NCI-H345 (cell line): ENCODE measurements at regions not wholly inside any gene's neighbourhood (a gene's known extent, or its start where the extent isn't known, plus 50 kb on each side); places are given as distances from the start of the nearest gene placed in this dataset.

ENCODE experiments used
- DNase-seq: peaks from one replicate; lab custom pipeline; 2025; lab: John Stamatoyannopoulos, UW

- DNase-seq, result no peak
Observed at GRCh38 chr14:31965735-31966598, 111.1 kb upstream of the ARHGAP5 start.

GRCh38 chr14:31966896-31967668 is 110.0 kb upstream of the ARHGAP5 start:
- DNase-seq, result no peak

- DNase-seq, result no peak
Observed at GRCh38 chr14:31967669-31967975, 109.5 kb upstream of the ARHGAP5 start.

- DNase-seq, result no peak
Observed at GRCh38 chr14:31968107-31968810, 108.8 kb upstream of the ARHGAP5 start.

GRCh38 chr14:31968956-31969698 is 108.0 kb upstream of the ARHGAP5 start:
- no peak for DNase-seq

GRCh38 chr14:31969699-31970240 is 107.3 kb upstream of the ARHGAP5 start:
- DNase-seq, result no peak

- no peak for DNase-seq
Observed at GRCh38 chr14:31970744-31971143, 106.4 kb upstream of the ARHGAP5 start.

GRCh38 chr14:31971612-31972011 is 105.5 kb upstream of the ARHGAP5 start:
- DNase-seq, result no peak

GRCh38 chr14:31977001-31977556 is 100.0 kb upstream of the ARHGAP5 start:
- no peak for DNase-seq

GRCh38 chr14:31978423-31978822 is 98.7 kb upstream of the ARHGAP5 start:
- no peak for DNase-seq

GRCh38 chr14:31982642-31983041 is 94.5 kb upstream of the ARHGAP5 start:
- DNase-seq, result no peak

- no peak for DNase-seq
Observed at GRCh38 chr14:31986405-31986804, 90.7 kb upstream of the ARHGAP5 start.

- no peak for DNase-seq
Observed at GRCh38 chr14:31987721-31988120, 89.4 kb upstream of the ARHGAP5 start.

GRCh38 chr14:31988244-31988643 is 88.9 kb upstream of the ARHGAP5 start:
- no peak for DNase-seq

- no peak for DNase-seq
Observed at GRCh38 chr14:31990183-31990857, 86.8 kb upstream of the ARHGAP5 start.

GRCh38 chr14:31990926-31991572 is 86.1 kb upstream of the ARHGAP5 start:
- no peak for DNase-seq

GRCh38 chr14:31992011-31992447 is 85.1 kb upstream of the ARHGAP5 start:
- DNase-seq, result no peak

GRCh38 chr14:31993521-31993951 is 83.6 kb upstream of the ARHGAP5 start:
- DNase-seq, result no peak

- DNase-seq, result no peak
Observed at GRCh38 chr14:31994391-31995033, 82.6 kb upstream of the ARHGAP5 start.

GRCh38 chr14:32003585-32003984 is 73.5 kb upstream of the ARHGAP5 start:
- DNase-seq, result no peak
